Activated CD4-positive, alpha-beta T cell treated with anti-CD3 and anti-CD28 coated beads for 4 hours (primary cell): ENCODE measurements at regions not wholly inside any gene's neighbourhood (a gene's known extent, or its start where the extent isn't known, plus 50 kb on each side); places are given as distances from the start of the nearest gene placed in this dataset.

Experiments
- DNase-seq, 2 donors: peaks; one replicate each; pipeline ENCODE4 v3.0.0-alpha.2; 2020

DNA sequence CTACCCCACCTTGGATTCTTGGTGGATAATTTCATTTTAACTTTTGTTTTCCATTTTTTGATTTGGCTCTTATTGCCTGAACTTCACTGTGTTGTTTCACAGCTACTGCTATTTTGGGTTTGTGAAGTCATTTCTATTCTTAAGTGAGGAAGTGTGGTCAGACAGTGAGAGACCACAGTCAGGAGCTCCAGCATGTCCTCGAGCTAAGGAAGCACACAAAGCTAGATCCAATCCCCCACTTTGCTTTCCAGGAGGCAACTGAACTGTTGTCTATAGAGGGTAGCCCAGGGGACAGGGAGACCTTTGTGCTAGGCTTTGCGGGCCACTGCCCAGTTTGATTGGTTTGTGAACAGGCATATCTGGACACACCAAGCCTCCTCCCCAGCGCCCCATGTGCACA is 251.8 kb upstream of the KIRREL3 start:
- no peak for DNase-seq

DNA sequence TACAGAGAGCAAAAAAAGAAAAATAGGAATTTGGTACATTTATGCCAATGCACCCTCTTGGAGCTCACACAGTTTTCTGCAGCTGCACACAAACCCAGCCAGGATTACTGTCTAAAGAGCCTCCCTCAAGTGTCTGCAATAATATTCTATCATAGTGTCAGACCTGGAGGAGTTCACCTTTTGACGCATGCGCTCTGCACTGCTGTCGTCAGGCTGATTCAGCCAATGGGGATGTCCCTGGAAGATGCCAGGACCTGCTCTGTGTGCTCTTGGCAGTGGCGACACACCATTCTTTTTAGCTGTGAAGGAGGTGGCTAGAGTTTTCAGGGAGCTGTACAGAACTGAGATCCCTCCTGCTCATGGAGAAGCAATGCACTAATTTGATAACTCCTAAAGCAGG is 249.0 kb upstream of the KIRREL3 start:
- DNase-seq = no peak

DNA sequence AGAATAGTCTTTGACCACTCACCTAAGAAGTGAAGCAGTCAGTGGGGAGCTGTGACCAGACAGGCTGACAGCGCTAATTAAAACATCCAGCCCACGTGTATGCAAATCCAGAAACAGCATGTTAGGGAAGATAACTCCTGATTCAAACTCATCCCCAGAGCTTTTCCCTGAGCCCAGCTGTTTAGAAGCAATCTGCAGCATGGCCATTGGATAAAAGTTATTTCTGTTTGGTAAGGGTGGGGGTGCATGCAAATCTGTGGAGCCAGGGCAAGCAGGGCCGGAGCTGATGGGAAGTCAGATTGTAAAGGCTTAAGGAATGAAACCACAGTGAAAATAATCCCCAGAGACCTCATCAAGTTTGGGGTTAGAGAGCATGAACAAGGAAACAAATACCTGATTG is 247.9 kb upstream of the KIRREL3 start:
- no peak for DNase-seq

DNA sequence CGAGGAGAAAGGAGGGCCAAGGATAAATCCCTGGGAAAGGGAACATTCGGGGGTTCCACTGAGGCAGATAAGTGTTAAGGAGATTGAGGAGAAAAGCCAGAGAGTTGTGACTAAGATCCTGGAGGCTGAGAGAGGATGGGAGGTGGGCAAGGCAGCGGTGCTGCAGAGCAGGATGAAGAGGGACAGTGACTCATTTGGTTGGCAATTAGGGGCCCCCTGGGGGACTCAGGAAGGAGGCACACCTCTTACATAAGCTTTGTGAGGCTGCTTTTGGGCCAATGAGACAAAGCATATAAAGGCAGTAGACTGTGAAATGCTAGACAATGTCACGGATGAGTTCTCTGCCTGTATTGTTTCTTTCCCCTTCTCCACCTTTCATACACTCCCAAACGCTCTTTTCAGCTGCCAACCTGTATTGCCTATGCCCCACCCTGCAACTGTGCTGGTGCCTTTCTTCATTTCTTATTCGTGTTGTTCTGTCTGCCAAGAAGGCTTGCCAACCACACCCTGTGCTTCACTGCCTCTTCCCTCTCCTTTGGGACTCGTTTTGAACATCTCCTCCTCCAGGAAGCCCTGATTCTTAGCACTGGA is 246.8 kb upstream of the KIRREL3 start:
- no peak for DNase-seq

DNA sequence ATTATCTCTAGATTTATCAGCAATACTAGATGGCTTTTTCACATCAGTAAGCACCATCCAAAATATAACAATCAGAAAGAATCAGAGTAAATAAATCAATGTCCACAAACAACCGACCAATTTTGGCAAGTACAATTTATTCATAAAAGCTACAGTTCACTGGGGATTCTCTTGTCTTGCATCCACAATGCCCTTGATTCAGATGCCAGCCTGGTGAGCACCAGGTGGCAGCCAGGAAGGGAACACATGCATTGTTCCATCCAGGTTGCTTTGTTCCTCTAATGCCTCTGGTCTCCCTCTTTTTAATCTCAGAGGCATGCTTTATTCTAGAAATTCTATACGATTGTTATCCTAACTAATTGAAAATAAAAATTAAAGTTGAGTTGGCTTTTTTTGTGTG is 242.1 kb upstream of the KIRREL3 start:
- DNase-seq = no peak

DNA sequence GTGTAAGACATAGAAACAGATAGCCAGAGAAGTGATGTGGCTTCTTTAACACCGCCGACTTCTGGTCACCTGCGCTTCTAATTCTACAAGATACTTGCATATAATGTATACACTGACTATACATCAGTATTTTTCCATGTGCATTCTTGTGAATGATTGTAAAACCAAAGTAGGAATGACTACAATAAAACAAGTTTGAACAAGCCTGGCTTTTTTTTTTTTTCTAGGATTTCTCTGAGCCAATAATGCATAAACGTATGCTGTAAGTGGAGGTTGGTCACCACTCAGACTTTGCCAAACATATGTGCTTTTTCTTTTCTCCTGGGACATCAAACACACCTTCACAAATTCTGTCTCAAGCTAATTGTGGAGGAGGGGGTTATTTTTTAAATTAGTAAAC is 237.8 kb upstream of the KIRREL3 start:
- no peak for DNase-seq

DNA sequence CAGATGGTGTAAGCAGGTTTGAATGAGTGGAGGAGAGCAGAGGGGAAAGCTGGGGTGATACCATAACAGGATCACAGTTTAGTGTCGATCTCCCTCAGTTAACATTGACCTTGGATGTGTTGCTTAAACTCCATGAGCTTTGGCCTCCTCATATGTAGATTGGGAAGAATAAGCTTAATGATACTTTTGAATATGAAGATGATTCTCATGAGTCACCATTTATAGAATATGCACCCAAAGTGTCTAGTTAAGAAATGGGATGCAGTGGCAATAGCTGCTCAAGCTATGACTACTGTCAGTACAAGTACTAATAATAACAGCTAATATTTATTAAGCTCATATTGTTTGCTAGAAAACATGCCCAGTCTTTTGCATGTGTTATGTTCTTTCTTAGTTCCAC is 236.2 kb upstream of the KIRREL3 start:
- no peak for DNase-seq

DNA sequence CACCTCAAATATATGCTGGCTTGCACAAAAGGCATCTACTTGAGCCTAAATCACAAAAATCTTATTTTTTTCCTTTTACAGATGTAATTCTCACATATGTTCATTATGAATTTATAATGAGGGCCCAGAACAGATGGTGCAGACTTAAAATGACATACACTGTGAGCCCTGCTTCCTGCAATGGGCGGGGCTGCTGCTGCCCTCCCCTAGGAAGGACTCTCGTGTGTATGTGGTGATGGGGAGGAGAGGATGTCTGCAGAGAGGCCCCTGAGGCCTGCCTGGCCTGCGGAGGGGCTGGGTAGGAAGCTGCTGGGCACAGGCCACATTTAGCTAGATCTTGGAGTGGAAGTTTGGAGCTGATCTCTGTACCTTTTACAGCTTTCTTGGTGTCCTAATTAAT is 233.4 kb upstream of the KIRREL3 start:
- DNase-seq = no peak

DNA sequence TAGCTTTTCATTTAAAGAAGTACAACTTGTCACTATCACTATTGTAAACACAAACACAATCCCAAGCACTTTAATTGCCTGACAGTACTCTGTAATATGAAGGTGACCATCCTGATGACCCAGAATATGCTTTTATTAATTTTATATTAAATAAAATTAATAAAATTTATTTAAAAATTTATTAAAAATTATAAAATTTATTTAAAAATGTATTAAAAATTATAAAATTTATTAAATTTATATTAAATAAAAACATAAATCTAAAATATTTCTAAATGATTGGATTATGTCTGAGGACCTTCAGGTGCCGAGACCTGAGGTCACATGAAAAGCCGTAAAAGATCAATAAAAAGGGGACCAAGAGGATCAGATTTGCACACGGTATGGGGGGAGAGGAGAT is 229.8 kb upstream of the KIRREL3 start:
- DNase-seq = no peak

DNA sequence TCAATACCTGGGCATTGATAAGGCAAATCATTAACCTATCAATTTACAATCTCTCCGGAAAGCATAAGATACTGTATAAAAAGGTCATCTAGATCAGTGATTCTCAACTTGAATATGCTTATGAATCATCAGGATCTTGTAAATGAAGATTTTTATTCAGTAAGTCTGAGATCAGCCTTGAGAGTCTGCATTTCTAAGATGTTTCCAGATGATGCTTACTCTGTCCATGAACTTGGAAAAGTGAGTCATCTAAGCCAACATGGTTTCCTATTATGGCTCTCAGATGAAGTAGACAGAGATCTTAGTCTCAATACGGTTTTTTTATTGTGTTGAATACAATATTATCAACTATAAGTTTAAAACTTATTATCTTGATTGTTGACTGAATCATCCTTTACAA is 226.4 kb upstream of the KIRREL3 start:
- DNase-seq = no peak

DNA sequence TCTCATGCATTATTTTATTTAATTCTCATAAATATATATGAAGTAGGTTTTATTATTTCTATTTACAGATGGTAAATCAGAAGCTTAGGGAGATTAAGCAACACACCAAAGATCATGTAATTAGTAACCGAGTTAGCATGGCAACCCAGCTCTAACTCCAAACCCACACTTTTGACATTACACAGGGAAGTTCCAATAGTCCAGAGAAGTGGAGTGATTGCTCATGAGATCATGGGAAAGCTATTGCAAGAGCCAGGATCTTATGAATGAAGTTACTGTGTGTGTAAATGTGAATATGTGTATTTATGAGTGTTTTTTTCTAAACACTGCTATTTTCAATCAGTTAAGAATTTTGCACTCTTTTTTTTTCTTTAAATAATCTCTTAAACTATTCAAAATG is 225.8 kb upstream of the KIRREL3 start:
- DNase-seq = no peak

DNA sequence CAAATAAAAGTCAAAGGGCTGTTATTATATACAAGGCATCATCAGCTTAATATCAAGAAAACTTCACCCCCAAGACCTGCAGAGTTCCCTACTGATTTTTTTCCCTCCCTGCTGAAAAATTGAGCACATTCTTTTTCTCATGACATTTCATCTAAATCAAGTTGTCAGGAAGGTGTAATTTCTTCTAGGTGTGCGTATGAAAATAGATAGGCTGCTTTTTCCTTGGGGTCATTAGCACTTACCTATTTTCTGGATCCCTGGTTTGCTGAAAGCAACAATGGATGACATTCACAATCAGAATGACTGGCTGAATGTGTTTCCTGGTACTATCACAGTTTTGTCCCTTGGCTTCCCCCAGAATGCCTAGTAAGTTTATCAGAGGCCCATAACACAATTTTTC is 225.0 kb upstream of the KIRREL3 start:
- no peak for DNase-seq

DNA sequence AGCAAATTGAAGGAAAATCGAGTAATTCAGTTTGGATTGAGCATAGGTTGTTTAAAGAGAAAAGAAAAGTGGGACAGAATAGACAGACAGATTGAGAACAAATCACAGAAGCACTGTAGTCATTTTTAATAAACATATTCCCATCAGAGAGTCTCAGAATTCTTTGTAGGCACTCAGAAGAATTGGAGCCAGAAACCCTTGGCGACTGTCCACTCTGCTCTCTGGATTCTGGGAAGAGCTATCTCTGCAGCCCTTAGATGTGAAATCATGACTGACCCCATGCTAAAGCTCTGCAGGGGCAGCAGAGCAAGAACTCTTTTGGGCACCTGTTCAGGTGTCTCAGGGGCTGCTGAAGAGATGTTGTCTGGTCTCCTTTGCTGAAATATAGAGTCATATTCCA is 223.7 kb upstream of the KIRREL3 start:
- no peak for DNase-seq

DNA sequence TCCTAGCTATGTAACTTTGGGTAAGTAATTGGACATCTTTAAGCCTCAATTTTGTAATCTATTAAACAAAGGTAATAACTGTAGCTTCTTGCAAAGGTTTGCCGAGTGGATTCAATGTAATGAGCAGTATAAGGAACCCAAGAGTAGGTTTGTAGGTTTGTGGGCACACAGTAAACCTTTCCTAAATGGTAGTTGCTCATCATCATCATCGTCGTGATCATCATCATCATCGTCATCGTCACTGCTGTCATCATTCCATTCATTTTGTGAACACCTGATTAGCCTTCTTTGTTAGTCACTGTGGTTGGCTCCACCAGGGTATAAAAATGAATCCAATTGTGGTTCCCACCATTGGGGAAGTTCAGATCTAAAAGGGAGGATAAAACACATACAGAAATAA is 223.1 kb upstream of the KIRREL3 start:
- DNase-seq = no peak

DNA sequence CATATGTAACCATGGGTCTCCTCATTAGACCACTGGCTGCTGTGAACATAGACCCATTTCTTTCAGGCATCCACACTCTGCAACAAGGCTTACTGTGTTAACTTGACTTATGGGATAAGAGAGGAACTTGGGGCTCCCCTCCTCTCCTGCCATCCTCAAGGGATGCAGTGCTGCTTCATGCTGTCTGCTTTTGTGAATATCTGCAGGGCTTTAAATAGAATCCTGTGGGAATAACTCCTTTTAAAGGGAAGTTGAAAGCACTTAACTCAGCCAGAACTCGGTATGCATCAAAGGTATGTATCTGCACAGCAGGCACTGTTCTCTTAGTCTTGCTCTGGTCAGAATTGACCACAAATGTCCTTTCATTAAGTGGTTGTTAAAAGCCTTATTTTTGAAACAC is 222.5 kb upstream of the KIRREL3 start:
- DNase-seq = no peak

DNA sequence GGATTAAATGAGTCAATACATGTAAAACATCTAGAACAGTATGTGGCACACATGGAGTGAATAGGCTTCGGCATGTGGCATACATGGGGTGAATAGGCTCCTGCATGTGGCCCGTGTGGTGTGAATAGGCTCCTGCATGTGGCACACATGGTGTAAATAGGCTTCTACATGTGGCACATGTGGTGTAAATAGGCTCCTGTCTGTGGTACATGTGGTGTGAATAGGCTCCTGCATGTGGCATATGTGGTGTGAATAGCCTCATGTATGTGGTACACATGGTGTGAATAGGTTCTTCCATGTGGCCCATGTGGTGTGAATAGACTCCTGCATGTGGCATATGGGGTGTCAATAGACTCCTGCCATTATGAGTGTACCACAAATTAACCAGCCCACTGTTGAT is 219.1 kb upstream of the KIRREL3 start:
- DNase-seq = no peak

DNA sequence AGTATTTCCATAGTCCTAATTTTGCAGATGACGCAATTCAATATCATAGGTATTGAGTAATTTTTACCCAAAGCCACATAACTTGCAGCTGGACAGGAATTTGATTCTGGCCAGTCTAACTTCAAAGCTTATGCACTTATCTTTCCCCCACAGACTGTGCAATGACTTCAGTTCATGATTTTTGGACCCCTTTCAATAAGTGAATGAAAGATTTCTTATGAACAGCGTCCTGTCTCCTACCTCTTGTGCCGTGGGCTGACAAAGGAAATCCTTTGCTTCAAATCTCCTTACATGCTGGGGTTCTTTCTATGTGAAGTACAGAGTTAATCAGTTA is 217.7 kb upstream of the KIRREL3 start:
- DNase-seq = no peak

DNA sequence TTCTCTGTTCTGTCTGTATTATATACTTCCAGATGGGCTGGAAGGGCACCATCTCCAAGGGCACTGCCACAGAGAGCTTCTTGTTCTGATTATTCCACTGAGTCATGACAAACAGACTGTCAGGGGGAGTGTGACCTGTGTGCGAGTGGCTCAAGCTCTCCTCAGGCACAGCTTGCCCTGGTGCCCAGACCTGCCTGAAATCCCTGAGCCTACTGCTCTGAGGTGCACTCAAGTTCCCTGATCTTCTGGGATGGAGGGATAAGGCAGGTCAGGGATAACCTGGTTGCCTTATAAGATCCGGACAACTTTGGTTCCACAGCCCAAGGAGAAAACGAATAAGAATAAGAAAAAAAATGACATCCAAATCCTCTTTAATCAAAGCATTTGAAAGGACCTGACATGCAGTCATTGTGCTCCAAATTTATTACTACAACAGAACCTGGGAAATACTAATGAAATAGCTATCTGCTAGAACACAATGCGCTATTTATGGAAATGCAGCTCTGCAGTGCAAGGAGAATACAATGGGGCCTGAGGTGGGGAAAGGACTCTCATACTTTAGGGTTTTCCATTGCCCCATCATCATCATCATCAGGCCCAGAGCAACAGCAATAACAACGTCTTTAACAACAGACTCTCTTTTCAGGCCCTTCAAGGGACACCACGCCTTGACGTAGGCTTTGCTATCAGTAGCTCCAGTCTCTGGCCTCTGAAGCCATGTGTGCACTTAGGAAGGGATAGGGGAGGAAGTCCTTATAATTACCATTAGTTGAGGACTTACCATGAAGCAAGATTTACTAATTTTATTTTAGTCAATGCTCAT is 217.1 kb upstream of the KIRREL3 start:
- DNase-seq = no peak

DNA sequence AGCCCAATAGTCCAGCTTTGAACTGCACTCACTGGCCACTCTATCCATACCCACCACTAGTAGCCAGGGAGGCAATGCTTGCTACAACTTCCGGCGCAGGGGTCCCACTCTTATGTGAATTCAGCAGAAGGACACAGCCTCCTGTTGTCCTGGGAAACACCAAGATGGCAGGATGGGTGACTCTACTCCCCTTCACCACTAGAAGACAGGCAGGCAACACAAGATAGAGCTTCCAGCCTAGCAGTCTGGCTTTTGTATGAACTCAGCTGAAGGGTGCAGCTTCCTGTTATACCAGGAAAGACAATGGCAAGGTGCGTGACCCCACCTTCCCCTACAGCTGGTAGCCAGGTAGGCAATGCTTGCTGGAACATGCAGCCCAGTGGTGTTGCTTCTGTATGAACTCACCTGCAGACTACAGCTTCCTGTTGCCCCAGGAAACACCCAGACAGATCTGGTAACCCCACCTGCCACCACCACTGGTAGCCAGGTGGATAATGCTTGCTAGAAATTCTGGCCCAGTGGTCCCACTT is 205.2 kb upstream of the KIRREL3 start:
- DNase-seq = no peak

DNA sequence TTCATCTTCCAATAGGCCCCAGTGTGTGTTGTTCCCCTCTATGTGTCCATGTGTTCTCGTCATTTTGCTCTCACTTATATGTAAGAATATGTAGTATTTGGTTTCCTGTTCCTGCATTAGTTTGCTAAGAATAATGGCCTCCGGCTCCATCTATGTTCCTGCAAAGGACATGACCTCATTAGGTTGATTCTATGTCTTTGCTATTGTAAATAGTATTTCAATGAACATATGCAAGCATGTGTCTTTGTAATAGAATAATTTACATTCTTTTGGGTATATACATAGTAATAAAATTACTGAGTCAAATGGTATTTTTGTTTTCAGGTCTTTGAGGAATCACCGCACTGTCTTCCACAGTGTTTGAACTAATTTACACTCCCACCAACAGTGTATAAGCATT is 202.9 kb upstream of the KIRREL3 start:
- DNase-seq = no peak

DNA sequence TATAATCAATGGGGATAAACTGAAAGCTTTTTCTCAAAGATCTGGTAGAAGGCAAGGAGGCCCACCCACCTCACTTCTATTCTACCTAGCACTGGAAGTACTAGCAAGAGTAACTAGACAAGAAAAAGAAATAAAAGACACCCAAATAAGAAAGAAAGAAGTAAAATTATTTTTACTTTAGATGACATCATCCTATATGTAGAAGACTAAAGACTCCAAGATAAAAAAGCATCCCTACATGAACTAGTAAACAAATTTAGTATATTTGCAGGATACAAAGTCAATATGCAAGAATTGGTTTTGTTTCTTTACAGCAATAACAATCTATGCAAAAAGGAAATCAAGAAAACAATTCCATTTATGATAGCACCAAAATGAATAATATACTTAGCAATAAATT is 201.5 kb upstream of the KIRREL3 start:
- no peak for DNase-seq

DNA sequence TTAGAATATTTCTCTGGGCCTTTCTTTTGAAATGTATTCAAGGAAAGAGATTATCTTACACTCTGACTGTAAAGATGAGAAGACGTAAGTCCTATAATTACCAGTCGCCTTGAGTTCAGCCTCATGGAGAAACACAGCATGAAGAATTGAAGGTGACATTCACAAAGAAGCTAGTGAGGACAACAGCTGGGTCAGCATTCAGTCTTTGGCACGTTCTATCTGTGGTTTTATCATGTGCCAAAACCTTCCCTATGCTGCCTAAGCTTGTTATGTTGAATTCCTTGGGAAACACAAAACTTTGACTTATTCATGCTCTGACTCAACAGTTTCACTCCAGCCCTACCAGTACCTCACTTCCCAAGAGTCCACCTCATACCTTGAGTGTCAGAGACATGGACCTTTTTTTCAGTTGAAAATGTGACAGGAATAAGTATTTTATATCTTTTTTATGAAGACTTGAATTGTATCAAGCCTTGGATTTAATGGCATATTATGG is 198.8 kb upstream of the KIRREL3 start:
- no peak for DNase-seq

DNA sequence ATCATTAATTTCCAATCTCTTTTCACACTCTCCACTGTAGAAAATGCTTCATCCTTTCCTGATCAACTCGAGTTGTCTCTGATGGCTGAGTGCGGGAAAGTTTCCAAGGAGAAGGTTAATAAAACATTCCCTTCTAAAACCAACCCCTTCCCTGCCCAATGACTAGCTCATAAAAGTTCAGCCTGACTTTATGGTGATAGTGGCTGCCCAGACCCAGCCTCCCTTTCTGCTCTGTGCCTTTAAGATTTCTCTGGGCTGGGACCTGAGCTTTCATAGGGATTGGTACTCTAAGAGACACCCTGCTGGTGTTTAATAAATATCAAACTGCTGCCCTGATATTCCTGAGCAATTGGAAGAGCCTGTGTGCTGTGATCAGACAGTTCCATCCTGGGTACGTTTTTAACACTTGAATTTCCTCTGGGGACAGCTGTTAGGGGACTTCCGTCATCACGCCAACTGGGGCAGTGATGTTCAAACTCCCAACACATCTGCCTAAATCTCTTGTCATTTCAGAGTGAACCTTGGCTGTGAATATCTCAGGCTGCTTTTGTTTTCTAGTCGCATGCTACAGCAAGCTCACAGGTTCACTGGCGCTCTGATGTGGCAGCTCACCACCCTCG is 195.0 kb upstream of the KIRREL3 start:
- no peak for DNase-seq

DNA sequence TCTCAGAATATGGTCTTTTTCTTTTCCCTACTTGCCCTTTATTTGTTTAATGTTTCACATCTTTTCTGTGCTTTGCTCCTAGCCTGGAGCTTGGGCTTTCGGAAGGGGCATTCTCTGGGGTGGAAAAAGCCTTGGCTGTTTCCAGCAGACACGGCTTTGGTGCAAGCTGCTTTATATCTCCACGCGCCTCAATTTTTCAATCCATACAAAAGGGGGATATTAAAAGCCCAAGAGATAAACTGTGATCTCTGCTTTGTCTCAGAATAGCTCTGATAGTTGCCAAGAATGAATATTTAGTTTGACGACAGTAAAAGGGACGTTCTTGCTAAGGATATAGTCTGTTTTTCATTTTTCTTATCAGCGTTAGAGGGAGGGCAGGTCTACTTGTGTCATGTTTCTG is 194.0 kb upstream of the KIRREL3 start:
- no peak for DNase-seq
